ENCODE measurements at regions not wholly inside any gene's neighbourhood (a gene's known extent, or its start where the extent isn't known, plus 50 kb on each side); places are given as distances from the start of the nearest gene placed in this dataset.
A peak's percentile ranks its signal among the peaks of the same experiment; 100 is the strongest.

GRCh38 chr20:4512891-4513550, 173.2 kb upstream of the PRNP start:
- peak; percentile 69 for DNase-seq (ENCODE audit: low read depth)

- DNase-seq (ENCODE audit: low read depth): no peak
Observed at GRCh38 chr20:4511776-4512175, 174.5 kb upstream of the PRNP start.

GRCh38 chr20:4509825-4510522, 176.3 kb upstream of the PRNP start:
- DNase-seq (ENCODE audit: low read depth): no peak

- no peak for DNase-seq (ENCODE audit: low read depth)
Observed at GRCh38 chr20:4508773-4509172, 177.5 kb upstream of the PRNP start.

- peak; percentile 90 for DNase-seq (ENCODE audit: low read depth)
Observed at GRCh38 chr20:4507288-4507719, 179.0 kb upstream of the PRNP start.

GRCh38 chr20:4504814-4505213, 181.4 kb upstream of the PRNP start:
- no peak for DNase-seq (ENCODE audit: low read depth)

- no peak for DNase-seq (ENCODE audit: low read depth)
Observed at GRCh38 chr20:4502756-4503155, 183.5 kb upstream of the PRNP start.

GRCh38 chr20:4493386-4493785, 192.9 kb upstream of the PRNP start:
- DNase-seq (ENCODE audit: low read depth): no peak

GRCh38 chr20:4491643-4492042, 194.6 kb upstream of the PRNP start:
- DNase-seq (ENCODE audit: low read depth): no peak

GRCh38 chr20:4490606-4491280, 195.5 kb upstream of the PRNP start:
- DNase-seq (ENCODE audit: low read depth): peak; percentile 72

GRCh38 chr20:4490045-4490444, 196.2 kb upstream of the PRNP start:
- no peak for DNase-seq (ENCODE audit: low read depth)

- DNase-seq (ENCODE audit: low read depth): peak; percentile 62
Observed at GRCh38 chr20:4488407-4489339, 197.6 kb upstream of the PRNP start.

GRCh38 chr20:4484379-4484997, 201.8 kb upstream of the PRNP start:
- no peak for DNase-seq (ENCODE audit: low read depth)

GRCh38 chr20:4483961-4484360, 202.3 kb upstream of the PRNP start:
- no peak for DNase-seq (ENCODE audit: low read depth)

GRCh38 chr20:4483486-4483885, 202.8 kb upstream of the PRNP start:
- peak; percentile 62 for DNase-seq (ENCODE audit: low read depth)

- no peak for DNase-seq (ENCODE audit: low read depth)
Observed at GRCh38 chr20:4480104-4480503, 206.2 kb upstream of the PRNP start.

- DNase-seq (ENCODE audit: low read depth): no peak
Observed at GRCh38 chr20:4476903-4477500, 209.3 kb upstream of the PRNP start.

GRCh38 chr20:4472906-4473305, 213.3 kb upstream of the PRNP start:
- no peak for DNase-seq (ENCODE audit: low read depth)

- peak; percentile 66 for DNase-seq (ENCODE audit: low read depth)
Observed at GRCh38 chr20:4471221-4471620, 215.0 kb upstream of the PRNP start.

GRCh38 chr20:4470375-4470774, 215.9 kb upstream of the PRNP start:
- DNase-seq (ENCODE audit: low read depth): peak; percentile 88

- DNase-seq (ENCODE audit: low read depth): no peak
Observed at GRCh38 chr20:4469910-4470309, 216.3 kb upstream of the PRNP start.
